ENCODE measurements at regions not wholly inside any gene's neighbourhood (a gene's known extent, or its start where the extent isn't known, plus 50 kb on each side); places are given as distances from the start of the nearest gene placed in this dataset.

- Histone ChIP-seq H3K27ac (ENCODE audit: low read depth in 1 of 2, low read length in 2 of 2) (no peak overlapping the region), H3K36me3 (ENCODE audit: insufficient read depth, low read length) (no peaks in the 10 kb centered on the region), H3K4me3 (ENCODE audit: low read length) (no peak overlapping the region), H3K27me3 (ENCODE audit: control insufficient read depth in 1 of 2, insufficient read depth in 2 of 2, low read length in 2 of 2) (no peaks in the 10 kb centered on the region), H3K4me1 (ENCODE audit: insufficient read depth, low read length) (no peaks in the 10 kb centered on the region), H3K9me3 (ENCODE audit: control insufficient read depth in 1 of 2, insufficient read depth in 1 of 2, low read length in 2 of 2) (peaks cover 0 to 3% of the 10 kb centered on the region in 2 experiments)
- ChIA-PET POLR2A (no interaction called here), CTCF (no interaction called here)
- H3K36me3 Mint-ChIP-seq (ENCODE audit: low read depth), result no peaks in the 10 kb centered on the region
- peaks cover 5% of the 10 kb centered on the region for H3K4me1 Mint-ChIP-seq (ENCODE audit: low read depth)
- TF ChIP-seq CTCF (IDR thresholded peaks at IDR 0.05), result no peak
- intact Hi-C loops (cut with DNase I, micrococcal nuclease), result no loop called here
- no peaks in the 10 kb centered on the region for H3K9me3 Mint-ChIP-seq
- no peak overlapping the region for H3K4me3 Mint-ChIP-seq
- H3K27ac Mint-ChIP-seq, result no peak overlapping the region
- DNase-seq (no peak), ATAC-seq (ENCODE audit: poor library complexity) (no peak)
- no peaks in the 10 kb centered on the region for H3K27me3 Mint-ChIP-seq
Observed at GRCh38 chr9:84592918-84593317, 76.6 kb upstream of the NTRK2 start.

- no peak for TF ChIP-seq CTCF (IDR thresholded peaks at IDR 0.05)
- no peaks in the 10 kb centered on the region for H3K36me3 Mint-ChIP-seq (ENCODE audit: low read depth)
- Histone ChIP-seq H3K36me3 (ENCODE audit: insufficient read depth, low read length) (no peaks in the 10 kb centered on the region), H3K9me3 (ENCODE audit: control insufficient read depth in 1 of 2, insufficient read depth in 1 of 2, low read length in 2 of 2) (peaks cover 0 to 3% of the 10 kb centered on the region in 2 experiments), H3K4me3 (ENCODE audit: low read length) (no peak overlapping the region), H3K27ac (ENCODE audit: low read depth in 1 of 2, low read length in 2 of 2) (no peak overlapping the region), H3K27me3 (ENCODE audit: control insufficient read depth in 1 of 2, insufficient read depth in 2 of 2, low read length in 2 of 2) (no peaks in the 10 kb centered on the region), H3K4me1 (ENCODE audit: insufficient read depth, low read length) (no peaks in the 10 kb centered on the region)
- no peaks in the 10 kb centered on the region for H3K27me3 Mint-ChIP-seq
- ATAC-seq (ENCODE audit: poor library complexity), result no peak
- no peak for DNase-seq
- H3K9me3 Mint-ChIP-seq, result no peaks in the 10 kb centered on the region
- intact Hi-C loops (cut with DNase I, micrococcal nuclease), result no loop called here
- H3K4me3 Mint-ChIP-seq, result no peak overlapping the region
- H3K4me1 Mint-ChIP-seq (ENCODE audit: low read depth), result peaks cover 5% of the 10 kb centered on the region
- ChIA-PET POLR2A (no interaction called here), CTCF (no interaction called here)
- no peak overlapping the region for H3K27ac Mint-ChIP-seq
Observed at GRCh38 chr9:84593352-84593751, 76.2 kb upstream of the NTRK2 start.

- ATAC-seq (ENCODE audit: poor library complexity) (no peak), DNase-seq (peak in 2 of 14 experiments; percentile 7 to 15)
- Histone ChIP-seq H3K4me3 (ENCODE audit: low read length) (no peak overlapping the region), H3K27me3 (ENCODE audit: control insufficient read depth in 1 of 2, insufficient read depth in 2 of 2, low read length in 2 of 2) (no peaks in the 10 kb centered on the region), H3K27ac (ENCODE audit: low read depth in 1 of 2, low read length in 2 of 2) (no peak overlapping the region), H3K36me3 (ENCODE audit: insufficient read depth, low read length) (no peaks in the 10 kb centered on the region), H3K4me1 (ENCODE audit: insufficient read depth, low read length) (no peaks in the 10 kb centered on the region), H3K9me3 (ENCODE audit: control insufficient read depth in 1 of 2, insufficient read depth in 1 of 2, low read length in 2 of 2) (no peaks in the 10 kb centered on the region)
- Mint-ChIP-seq H3K4me1 (ENCODE audit: low read depth) (peaks cover 5% of the 10 kb centered on the region), H3K9me3 (no peaks in the 10 kb centered on the region), H3K4me3 (no peak overlapping the region), H3K36me3 (ENCODE audit: low read depth) (no peaks in the 10 kb centered on the region), H3K27ac (no peak overlapping the region), H3K27me3 (no peaks in the 10 kb centered on the region)
- intact Hi-C loops (cut with DNase I, micrococcal nuclease), result no loop called here
- TF ChIP-seq CTCF (IDR thresholded peaks at IDR 0.05), result no peak
- ChIA-PET POLR2A (no interaction called here), CTCF (no interaction called here)
Observed at GRCh38 chr9:84597131-84597530, 72.4 kb upstream of the NTRK2 start.

Measured in CD4-positive, alpha-beta T cell (primary cell).